Right forelimb (tissue), 1 donor: ENCODE measurements at regions not wholly inside any gene's neighbourhood (a gene's known extent, or its start where the extent isn't known, plus 50 kb on each side); places are given as distances from the start of the nearest gene placed in this dataset.
"Not testable (repeated sequence)": the region's sequence is repeated elsewhere in the genome, so short reads cannot be mapped to it uniquely, and the experiment has no call there.

Source experiments
- DNase-seq: peaks from one replicate; pipeline ENCODE4 v3.0.0-alpha.2; 2018

DNA sequence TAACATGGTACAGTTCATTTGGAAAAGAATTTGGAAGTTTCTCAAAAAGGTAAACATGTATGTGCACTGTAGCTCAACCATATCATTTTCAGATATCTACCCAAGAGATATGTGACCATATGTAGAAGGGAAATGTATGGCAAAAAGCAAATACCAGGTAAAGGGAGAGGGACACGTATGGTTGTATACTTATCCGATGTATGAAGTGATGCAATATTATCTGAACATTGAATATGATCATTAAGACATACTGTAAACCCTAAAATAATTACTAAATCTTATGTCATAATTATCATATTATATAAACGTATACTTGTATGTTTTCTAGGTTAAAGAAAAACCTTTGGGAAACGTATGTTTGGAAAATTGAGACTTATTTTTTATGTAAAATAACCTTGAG, 367.5 kb upstream of the KCND2 start:
- no peak for DNase-seq

DNA sequence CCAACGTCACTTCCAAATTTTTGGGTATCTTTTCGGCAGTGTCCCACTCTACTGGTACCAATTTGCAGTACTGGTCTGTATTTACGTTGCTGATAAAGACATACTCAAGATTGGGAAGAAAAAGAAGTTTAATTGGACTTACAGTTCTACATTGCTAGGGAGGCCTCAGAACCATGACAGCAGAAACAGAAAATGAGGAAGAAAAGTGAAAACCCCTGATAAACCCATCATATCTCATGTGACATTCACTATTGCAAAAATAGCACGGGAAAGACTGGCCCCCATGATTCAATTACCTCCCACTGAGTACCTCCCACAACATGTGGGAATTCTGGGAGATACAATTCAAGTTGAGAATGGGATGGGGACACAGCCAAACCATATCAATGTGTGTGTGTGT, 364.0 kb upstream of the KCND2 start:
- DNase-seq = no peak

DNA sequence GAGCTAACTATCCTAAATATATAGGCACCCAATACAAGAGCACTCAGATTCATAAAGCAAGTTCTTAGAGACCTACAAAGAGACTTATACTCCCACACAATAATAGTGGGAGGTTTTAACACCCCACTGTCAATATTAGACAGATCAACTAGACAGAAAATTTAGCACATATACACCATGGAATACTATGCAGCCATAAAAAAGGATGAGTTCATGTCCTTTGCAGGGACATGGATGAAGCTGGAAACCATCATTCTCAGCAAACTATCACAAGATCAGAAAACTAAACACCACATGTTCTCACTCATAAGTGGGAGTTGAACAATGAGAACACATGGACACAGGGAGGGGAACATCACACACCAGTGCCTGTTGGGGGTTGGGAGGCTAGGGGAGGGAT, 358.9 kb upstream of the KCND2 start:
- not testable (repeated sequence) for DNase-seq

GRCh38 chr7:119916501-119916900, 356.5 kb upstream of the KCND2 start:
- no peak for DNase-seq

GRCh38 chr7:119918185-119918584, 354.8 kb upstream of the KCND2 start:
- no peak for DNase-seq

GRCh38 chr7:119919986-119920385, 353.0 kb upstream of the KCND2 start:
- DNase-seq = no peak

GRCh38 chr7:119925581-119926289, 347.2 kb upstream of the KCND2 start:
- no peak for DNase-seq

GRCh38 chr7:119929891-119930290, 343.1 kb upstream of the KCND2 start:
- DNase-seq = no peak

DNA sequence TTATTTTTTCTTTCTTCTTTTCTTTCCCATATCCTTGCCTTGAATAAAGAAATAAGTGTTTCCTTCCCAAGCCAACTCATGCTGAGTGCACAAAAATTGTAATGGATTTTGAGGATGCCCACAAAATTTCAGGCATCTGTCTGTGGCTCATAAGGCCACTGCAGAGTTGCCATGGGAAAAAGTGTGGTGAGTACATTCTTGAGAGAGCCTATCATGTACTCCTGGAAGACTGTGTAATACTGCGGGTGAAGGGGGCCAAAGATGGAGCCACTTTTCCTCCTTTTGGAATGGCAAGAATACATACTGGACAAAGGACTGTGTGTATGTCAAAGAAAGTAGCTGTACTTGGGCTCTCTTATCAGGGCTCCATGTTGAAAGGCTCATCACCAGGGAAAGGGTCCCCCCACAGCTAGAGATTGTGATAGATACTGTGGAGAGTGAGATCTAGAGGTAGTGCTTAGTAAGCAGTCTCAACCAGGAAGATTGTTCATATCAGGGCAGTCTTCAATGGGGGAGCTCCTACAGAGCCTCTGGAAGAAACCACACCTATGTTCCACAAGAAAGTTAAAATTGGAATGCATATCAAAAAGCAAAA, 341.6 kb upstream of the KCND2 start:
- no peak for DNase-seq

DNA sequence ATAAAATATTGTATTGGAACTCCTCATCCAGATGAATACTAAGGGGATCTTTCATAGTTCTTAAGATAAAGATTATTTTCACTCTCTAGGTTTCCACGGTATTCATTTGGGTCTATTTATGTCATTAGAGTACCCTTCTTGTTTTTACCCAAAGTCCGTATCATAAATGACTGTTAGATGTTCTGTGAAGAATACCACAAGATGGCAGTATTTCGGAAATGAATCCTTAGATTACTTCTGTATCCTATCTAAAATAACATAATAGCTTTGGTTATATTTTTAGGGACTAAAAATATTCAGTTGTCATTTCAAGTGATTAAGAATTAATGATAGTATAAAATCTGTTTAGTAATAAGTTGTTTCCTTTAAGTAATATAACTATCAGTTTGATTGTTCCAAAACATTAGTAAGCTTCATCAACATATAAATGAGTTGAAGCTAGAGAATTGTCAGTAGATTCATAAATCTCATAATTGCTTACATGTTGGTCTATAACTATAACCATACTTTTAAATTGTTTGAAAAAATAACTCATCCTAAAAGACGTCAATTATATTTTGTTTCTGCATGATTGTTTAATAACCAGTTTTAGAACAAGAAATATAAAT, 337.5 kb upstream of the KCND2 start:
- DNase-seq = no peak

- DNase-seq = no peak
These were observed 336.1 kb upstream of the KCND2 start for GRCh38 chr7:119936836-119937235.

DNA sequence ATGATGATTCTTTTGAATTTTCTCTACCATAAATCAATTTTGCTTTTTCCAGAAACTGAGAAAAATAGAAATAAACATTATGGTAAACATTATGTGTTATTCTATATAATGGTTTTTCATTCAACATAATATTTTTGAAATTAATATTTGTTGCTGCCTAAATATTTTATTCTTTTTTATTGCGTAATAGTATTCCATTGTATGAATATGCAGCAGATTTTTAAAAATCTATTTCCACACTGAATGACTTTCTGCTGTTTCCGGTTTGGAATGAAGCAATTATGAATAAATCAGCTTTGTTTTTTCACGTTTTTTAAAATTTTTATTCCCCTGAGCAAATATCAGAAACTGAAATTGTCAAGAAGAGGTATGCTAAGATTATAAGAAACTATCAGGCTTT, 335.2 kb upstream of the KCND2 start:
- DNase-seq = no peak

GRCh38 chr7:119943942-119944600, 328.9 kb upstream of the KCND2 start:
- no peak for DNase-seq

DNA sequence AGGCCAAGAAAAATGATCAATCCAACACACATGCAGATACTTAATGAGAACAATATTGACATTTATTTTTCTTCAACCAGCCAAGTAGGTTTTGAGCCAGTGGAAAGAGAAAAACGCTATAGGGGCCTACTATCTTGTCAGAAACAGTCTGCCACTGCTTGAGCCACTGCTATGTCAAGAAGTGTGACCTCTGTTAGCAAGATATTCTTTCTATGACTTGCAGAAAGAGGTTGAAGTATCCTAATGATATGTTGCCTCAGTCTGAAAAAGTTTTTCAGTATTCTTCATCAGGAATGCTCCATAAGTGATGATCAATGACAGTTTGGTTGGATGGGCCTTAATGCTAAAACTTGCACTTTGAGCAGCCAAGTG, 328.4 kb upstream of the KCND2 start:
- no peak for DNase-seq

- DNase-seq = no peak
These were observed 327.2 kb upstream of the KCND2 start for GRCh38 chr7:119945822-119946221.

DNA sequence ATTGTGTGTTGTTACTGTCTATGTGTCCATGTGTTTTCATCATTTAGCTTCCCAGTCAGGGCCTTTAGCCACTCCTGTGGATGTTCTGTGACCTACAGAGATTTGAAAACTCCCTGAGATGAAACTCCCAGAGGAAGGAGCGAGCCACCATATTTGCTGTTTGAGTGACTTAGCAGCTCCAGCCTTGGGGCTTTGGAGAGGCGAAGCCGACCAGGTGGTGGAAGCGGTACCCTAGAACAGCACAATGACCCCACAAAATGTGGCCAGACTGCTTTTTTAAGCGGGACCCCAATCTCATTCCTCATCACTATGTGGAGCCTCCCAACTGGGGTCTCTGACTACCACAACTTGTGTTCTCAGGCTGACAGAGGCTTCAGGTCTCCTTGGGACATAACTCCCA, 323.9 kb upstream of the KCND2 start:
- no peak for DNase-seq

- not testable (repeated sequence) for DNase-seq
These were observed 322.5 kb upstream of the KCND2 start for GRCh38 chr7:119950390-119951041.

- not testable (repeated sequence) for DNase-seq
These were observed 321.4 kb upstream of the KCND2 start for GRCh38 chr7:119951614-119952013.

DNA sequence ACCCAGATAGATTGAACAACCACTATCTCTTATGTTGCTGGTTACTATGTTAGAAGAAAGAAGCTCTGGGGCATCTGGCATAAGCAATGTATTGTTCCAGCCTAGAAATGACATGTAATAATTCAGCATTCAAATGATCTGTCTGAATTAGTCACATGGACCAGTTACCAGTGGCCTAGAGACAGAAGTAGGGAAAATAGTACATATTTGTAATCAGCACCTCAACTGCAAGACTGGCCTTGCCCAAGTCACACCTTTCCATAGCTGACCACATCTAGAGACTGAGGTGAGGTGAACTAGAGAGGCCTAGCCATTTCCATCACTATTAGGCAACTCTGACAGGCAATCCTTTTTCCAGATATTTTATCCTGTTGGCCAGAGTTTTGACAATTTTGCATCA, 315.6 kb upstream of the KCND2 start:
- no peak for DNase-seq

DNA sequence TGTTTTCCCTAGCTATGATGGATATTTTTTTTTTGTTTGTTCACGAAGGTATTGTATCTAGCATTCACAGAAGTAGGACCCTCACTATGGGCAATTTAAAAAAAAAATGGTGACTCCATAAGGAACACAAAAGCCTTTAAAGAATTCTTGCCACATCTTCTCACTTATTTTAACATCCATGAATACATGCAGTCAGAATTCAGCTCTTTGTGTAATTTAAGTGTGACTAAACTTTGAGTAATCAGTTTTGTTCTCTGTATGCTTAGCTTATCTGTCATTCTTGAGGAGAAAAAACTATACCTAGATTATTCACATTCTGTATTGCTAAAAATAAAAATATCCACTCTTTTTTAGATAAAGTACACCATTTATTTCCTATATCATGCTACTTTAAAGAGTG, 313.2 kb upstream of the KCND2 start:
- no peak for DNase-seq

DNA sequence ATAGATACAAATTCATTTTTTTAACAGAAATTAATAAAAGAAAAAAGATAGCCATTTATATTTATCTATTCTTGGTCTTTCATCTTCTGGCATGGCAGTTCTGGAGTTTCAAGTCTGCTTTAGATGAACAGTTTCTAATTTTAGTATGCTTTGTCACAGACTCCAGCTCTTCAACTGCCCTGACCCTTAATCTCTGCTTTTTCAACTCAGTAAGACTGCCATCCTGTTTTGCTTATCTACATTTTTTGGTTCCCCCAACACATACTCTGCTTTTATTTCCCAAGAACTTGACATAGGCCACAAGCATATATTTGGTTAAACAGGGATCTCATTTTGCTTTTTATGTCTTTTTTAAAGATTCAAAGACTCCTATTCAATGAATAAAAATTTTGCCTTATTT, 309.3 kb upstream of the KCND2 start:
- DNase-seq = no peak

GRCh38 chr7:119964065-119964464, 308.9 kb upstream of the KCND2 start:
- DNase-seq = no peak

- no peak for DNase-seq
These were observed 308.0 kb upstream of the KCND2 start for GRCh38 chr7:119964788-119965542.
